ENCODE measurements at regions not wholly inside any gene's neighbourhood (a gene's known extent, or its start where the extent isn't known, plus 50 kb on each side); places are given as distances from the start of the nearest gene placed in this dataset.

DNA sequence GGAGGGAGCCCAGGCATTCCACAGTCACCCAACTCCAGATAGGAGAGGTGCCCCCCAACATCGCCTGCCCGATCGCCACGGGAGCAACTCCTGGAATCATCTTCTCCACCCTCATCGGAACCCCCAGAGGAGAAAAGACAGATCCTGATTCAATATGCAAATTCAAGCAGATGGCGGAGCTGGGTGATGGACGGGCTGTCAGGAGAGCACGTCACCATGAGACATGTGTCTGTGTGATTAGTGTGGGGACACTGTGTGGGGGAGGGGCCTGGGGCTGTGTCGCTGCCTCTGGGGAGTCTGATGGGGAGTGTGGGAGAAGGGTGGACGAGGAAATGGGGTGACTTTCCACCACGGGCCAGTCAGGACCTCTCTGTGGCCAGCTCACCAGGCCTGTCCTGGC, 90.2 kb upstream of the CSF3R start:
- H3K4me1 ChIP-seq (ENCODE audit: low read length), result no peaks in the 10 kb centered on the region
- H3K27ac ChIP-seq (ENCODE audit: low read length), result no peak overlapping the region
- H4K20me1 ChIP-seq (ENCODE audit: insufficient read depth, low read length), result no peaks in the 10 kb centered on the region
- H3K4me3 ChIP-seq (ENCODE audit: low read length), result no peak overlapping the region
- H2AFZ ChIP-seq (ENCODE audit: low read depth, low read length), result no peak overlapping the region
- no peaks in the 10 kb centered on the region for H3K9me3 ChIP-seq (ENCODE audit: insufficient read depth, low read length)
- no peak for TF ChIP-seq EZH2phosphoT487 (IDR thresholded peaks at IDR 0.05; ENCODE audit: low read depth)
- TF ChIP-seq, protein P1, sequence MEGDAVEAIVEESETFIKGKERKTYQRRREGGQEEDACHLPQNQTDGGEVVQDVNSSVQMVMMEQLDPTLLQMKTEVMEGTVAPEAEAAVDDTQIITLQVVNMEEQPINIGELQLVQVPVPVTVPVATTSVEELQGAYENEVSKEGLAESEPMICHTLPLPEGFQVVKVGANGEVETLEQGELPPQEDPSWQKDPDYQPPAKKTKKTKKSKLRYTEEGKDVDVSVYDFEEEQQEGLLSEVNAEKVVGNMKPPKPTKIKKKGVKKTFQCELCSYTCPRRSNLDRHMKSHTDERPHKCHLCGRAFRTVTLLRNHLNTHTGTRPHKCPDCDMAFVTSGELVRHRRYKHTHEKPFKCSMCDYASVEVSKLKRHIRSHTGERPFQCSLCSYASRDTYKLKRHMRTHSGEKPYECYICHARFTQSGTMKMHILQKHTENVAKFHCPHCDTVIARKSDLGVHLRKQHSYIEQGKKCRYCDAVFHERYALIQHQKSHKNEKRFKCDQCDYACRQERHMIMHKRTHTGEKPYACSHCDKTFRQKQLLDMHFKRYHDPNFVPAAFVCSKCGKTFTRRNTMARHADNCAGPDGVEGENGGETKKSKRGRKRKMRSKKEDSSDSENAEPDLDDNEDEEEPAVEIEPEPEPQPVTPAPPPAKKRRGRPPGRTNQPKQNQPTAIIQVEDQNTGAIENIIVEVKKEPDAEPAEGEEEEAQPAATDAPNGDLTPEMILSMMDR (IDR thresholded peaks at IDR 0.05; ENCODE audit: low read depth, low read length), result no peak
- no peaks in the 10 kb centered on the region for H3K79me2 ChIP-seq (ENCODE audit: low read length)
- no peaks in the 10 kb centered on the region for H3K36me3 ChIP-seq (replicated peaks; ENCODE audit: low read depth, low read length)
- H3K27me3 ChIP-seq (ENCODE audit: low read depth, low read length), result 0 out of 2 replicates have a peak, but pooled peaks cover 6% of the 10 kb centered on the region
- H3K4me2 ChIP-seq (ENCODE audit: low read length), result no peak overlapping the region
- H3K9ac ChIP-seq (ENCODE audit: low read length), result no peak overlapping the region

DNA sequence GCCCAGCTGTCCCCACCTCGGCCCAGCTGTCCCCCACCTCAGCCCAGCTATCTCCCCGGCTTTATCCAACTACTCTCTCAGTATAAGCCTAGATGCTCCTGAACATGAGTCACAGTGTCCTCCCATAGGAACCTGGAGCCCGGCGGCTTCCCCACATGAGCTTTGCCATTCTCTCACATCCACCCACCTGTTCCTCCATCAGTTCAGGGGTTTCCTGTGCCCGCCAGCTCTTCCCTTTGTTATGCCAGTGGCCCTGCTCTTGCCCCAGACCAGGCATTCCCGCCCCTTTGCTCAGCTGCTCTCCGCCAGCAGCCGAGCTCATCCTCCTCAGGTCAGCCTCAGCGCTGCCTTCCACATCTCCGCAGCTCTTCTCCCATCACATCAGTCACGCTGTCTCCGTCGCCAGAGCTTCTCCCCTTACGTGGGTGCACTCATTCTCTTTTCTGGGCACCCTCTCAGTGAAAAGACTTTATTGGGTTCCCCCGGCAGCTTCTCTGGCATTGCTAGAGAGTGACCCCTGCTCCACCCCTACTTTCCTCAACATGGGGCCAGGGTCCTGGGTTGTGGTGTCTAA, 89.5 kb upstream of the CSF3R start:
- Histone ChIP-seq H3K9ac (ENCODE audit: low read length) (no peak overlapping the region), H3K4me2 (ENCODE audit: low read length) (no peak overlapping the region), H4K20me1 (ENCODE audit: insufficient read depth, low read length) (no peaks in the 10 kb centered on the region), H3K79me2 (ENCODE audit: low read length) (no peaks in the 10 kb centered on the region), H3K36me3 (replicated peaks; ENCODE audit: low read depth, low read length) (no peaks in the 10 kb centered on the region), H2AFZ (ENCODE audit: low read depth, low read length) (no peak overlapping the region), H3K4me1 (ENCODE audit: low read length) (no peaks in the 10 kb centered on the region), H3K9me3 (ENCODE audit: insufficient read depth, low read length) (no peaks in the 10 kb centered on the region), H3K4me3 (ENCODE audit: low read length) (no peak overlapping the region), H3K27ac (ENCODE audit: low read length) (no peak overlapping the region), H3K27me3 (ENCODE audit: low read depth, low read length) (0 out of 2 replicates have a peak, but pooled peaks cover 6% of the 10 kb centered on the region)
- no peak for TF ChIP-seq EZH2phosphoT487 (IDR thresholded peaks at IDR 0.05; ENCODE audit: low read depth)
- TF ChIP-seq, protein P1 (IDR thresholded peaks at IDR 0.05; ENCODE audit: low read depth, low read length), result no peak

DNA sequence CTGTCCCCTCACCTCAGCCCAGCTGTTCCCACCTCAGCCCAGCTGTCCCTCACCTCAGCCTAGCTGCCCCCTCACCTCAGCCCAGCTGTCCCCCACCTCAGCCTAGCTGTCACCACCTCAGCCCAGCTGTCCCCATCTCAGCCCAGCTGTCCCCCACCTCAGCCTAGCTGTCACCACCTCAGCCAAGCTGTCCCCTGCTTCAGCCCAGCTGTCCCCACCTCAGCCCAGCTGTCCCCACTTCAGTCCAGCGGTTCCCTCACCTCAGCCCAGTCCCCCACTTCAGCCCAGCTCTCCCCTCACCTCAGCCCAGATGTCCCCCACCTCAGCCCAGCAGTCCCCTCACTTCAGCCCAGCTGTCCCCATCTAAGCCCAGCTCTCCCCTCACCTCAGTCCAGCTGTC, 88.4 kb upstream of the CSF3R start:
- Histone ChIP-seq H2AFZ (ENCODE audit: low read depth, low read length) (no peak overlapping the region), H3K36me3 (replicated peaks; ENCODE audit: low read depth, low read length) (no peaks in the 10 kb centered on the region), H3K4me2 (ENCODE audit: low read length) (no peak overlapping the region), H3K9me3 (ENCODE audit: insufficient read depth, low read length) (no peaks in the 10 kb centered on the region), H4K20me1 (ENCODE audit: insufficient read depth, low read length) (no peaks in the 10 kb centered on the region), H3K27me3 (ENCODE audit: low read depth, low read length) (0 out of 2 replicates have a peak, but pooled peaks cover 6% of the 10 kb centered on the region), H3K9ac (ENCODE audit: low read length) (no peak overlapping the region), H3K27ac (ENCODE audit: low read length) (no peak overlapping the region), H3K4me1 (ENCODE audit: low read length) (no peaks in the 10 kb centered on the region), H3K79me2 (ENCODE audit: low read length) (no peaks in the 10 kb centered on the region), H3K4me3 (ENCODE audit: low read length) (no peak overlapping the region)
- TF ChIP-seq, protein P1 (IDR thresholded peaks at IDR 0.05; ENCODE audit: low read depth, low read length), result no peak
- no peak for TF ChIP-seq EZH2phosphoT487 (IDR thresholded peaks at IDR 0.05; ENCODE audit: low read depth)

DNA sequence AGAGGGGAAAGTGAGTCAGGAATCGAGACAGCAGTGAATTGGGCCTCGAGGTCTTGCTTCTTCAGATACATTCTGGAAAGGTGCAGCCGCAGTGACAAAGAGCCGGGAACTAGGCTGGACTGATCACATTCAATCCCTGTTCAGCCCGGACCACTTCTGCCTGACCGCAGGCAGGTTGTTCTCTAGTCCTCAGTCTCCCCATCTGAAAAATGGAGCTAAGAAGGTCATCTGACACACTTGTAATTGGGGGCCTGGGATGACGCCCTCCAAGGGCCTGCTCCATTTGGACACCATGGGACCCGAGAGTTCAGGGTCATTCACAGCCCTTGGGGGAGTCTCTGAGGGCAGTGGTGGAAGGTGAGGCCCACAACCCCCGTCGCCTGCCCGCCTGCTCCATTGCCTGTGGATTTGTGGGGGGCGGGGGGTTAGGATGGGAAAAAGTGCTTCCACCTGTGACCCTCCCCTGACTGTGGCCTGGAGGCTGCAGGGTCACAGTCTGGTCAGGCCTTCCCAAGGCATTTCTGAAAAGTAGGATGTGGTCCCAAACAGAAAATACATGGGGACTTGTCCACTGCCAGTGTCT, 87.9 kb upstream of the CSF3R start:
- H3K36me3 ChIP-seq (replicated peaks; ENCODE audit: low read depth, low read length), result no peaks in the 10 kb centered on the region
- H3K4me2 ChIP-seq (ENCODE audit: low read length), result no peak overlapping the region
- H3K79me2 ChIP-seq (ENCODE audit: low read length), result no peaks in the 10 kb centered on the region
- H4K20me1 ChIP-seq (ENCODE audit: insufficient read depth, low read length), result no peaks in the 10 kb centered on the region
- TF ChIP-seq EZH2phosphoT487 (IDR thresholded peaks at IDR 0.05; ENCODE audit: low read depth), result no peak
- TF ChIP-seq, protein P1 (IDR thresholded peaks at IDR 0.05; ENCODE audit: low read depth, low read length), result no peak
- no peaks in the 10 kb centered on the region for H3K9me3 ChIP-seq (ENCODE audit: insufficient read depth, low read length)
- H3K4me1 ChIP-seq (ENCODE audit: low read length), result no peaks in the 10 kb centered on the region
- no peak overlapping the region for H3K27ac ChIP-seq (ENCODE audit: low read length)
- 0 out of 2 replicates have a peak, but pooled peaks cover 6% of the 10 kb centered on the region for H3K27me3 ChIP-seq (ENCODE audit: low read depth, low read length)
- no peak overlapping the region for H3K4me3 ChIP-seq (ENCODE audit: low read length)
- H3K9ac ChIP-seq (ENCODE audit: low read length), result no peak overlapping the region
- no peak overlapping the region for H2AFZ ChIP-seq (ENCODE audit: low read depth, low read length)
